Fibroblast of mammary gland (primary cell): ENCODE measurements at regions not wholly inside any gene's neighbourhood (a gene's known extent, or its start where the extent isn't known, plus 50 kb on each side); places are given as distances from the start of the nearest gene placed in this dataset.

Experiments
- DNase-seq: peaks from one replicate; pipeline ENCODE4 v3.0.0-alpha.2; 2010; ENCODE audit warnings: low read depth
- H3K4me3 ChIP-seq: 2 replicates; pipeline ENCODE4 v1.5.1; 2011; ENCODE audit warnings: low read depth, mild to moderate bottlenecking, low read length, moderate library complexity; ENCODE audit not compliant: control insufficient read depth
- CTCF ChIP-seq: conservative IDR thresholded peaks from 2 replicates; pipeline ENCODE4 v1.5.1; 2011; ENCODE audit warnings: low read depth, low read length, inconsistent platforms; ENCODE audit not compliant: control insufficient read depth, insufficient read depth

GRCh38 chr11:57131080-57131790 is 50.5 kb upstream of the LRRC55 start:
- H3K4me3 ChIP-seq: no peak overlapping the region
- peak; percentile 62 for TF ChIP-seq CTCF
- peak; percentile 24 for DNase-seq
